CD8-positive, alpha-beta memory T cell (primary cell): ENCODE measurements at regions not wholly inside any gene's neighbourhood (a gene's known extent, or its start where the extent isn't known, plus 50 kb on each side); places are given as distances from the start of the nearest gene placed in this dataset.

Experiments used
- CTCF ChIA-PET: fragments of 350-600 bp; sonication (Branson Sonifier 250); formaldehyde crosslinking; loops from one replicate; lab custom pipeline; 2021; ENCODE audit warnings: antibody characterized with exemption; lab: Charles Lee
- POLR2A ChIA-PET: fragments of 350-600 bp; sonication (Branson Sonifier 250); formaldehyde crosslinking; loops from one replicate; lab custom pipeline; 2021; ENCODE audit warnings: antibody characterized with exemption; lab: Charles Lee
- DNase-seq, 5 donors: peaks; one replicate each; pipeline versions ENCODE4 v3.0.0 to v3.0.0-alpha.2; 2020 to 2022; ENCODE audit warnings: mixed read lengths in 1 of 5
- H3K27ac ChIP-seq: one replicate; pipeline ENCODE4 v1.7.0; 2013; ENCODE audit warnings: low read depth, mild to moderate bottlenecking, low read length, moderate library complexity
- H3K27me3 ChIP-seq: 2 replicates; pipeline ENCODE4 v1.7.0; 2013; ENCODE audit warnings: low read length, mild to moderate bottlenecking; ENCODE audit not compliant: insufficient read depth, poor library complexity, severe bottlenecking
- H3K36me3 ChIP-seq: 2 replicates; pipeline ENCODE4 v1.7.0; 2013; ENCODE audit warnings: mild to moderate bottlenecking, low read length, moderate library complexity; ENCODE audit not compliant: insufficient read depth
- H3K4me1 ChIP-seq: 2 replicates; pipeline ENCODE4 v1.7.0; 2013; ENCODE audit warnings: mild to moderate bottlenecking, low read length, moderate library complexity; ENCODE audit not compliant: insufficient read depth
- H3K4me3 ChIP-seq: 2 replicates; pipeline ENCODE4 v1.7.0; 2013; ENCODE audit warnings: mild to moderate bottlenecking, low read length
- H3K9me3 ChIP-seq: 2 replicates; pipeline ENCODE4 v1.7.0; 2013; ENCODE audit warnings: mild to moderate bottlenecking, low read length
- H3K27ac Mint-ChIP-seq, 8 donors: one replicate each; pipeline ENCODE4 v1.8.0; 2020 to 2021; ENCODE audit warnings: mixed read lengths in 8 of 8, mild to moderate bottlenecking in 6 of 8, inconsistent platforms in 3 of 8, moderate library complexity in 3 of 8
- H3K27me3 Mint-ChIP-seq, 2 donors: one replicate each; pipeline ENCODE4 v1.8.0; 2020 to 2021; ENCODE audit warnings: mixed read lengths in 2 of 2, mild to moderate bottlenecking in 1 of 2, moderate library complexity in 1 of 2
- H3K36me3 Mint-ChIP-seq, 3 donors: one replicate each; pipeline ENCODE4 v1.8.0; 2020 to 2021; ENCODE audit warnings: mixed read lengths in 3 of 3, inconsistent platforms in 1 of 3, mild to moderate bottlenecking in 1 of 3
- H3K4me1 Mint-ChIP-seq, 3 donors: one replicate each; pipeline ENCODE4 v1.8.0; 2020 to 2021; ENCODE audit warnings: mixed read lengths in 3 of 3, inconsistent platforms in 1 of 3, mild to moderate bottlenecking in 1 of 3
- H3K4me3 Mint-ChIP-seq, 7 donors: one replicate each; pipeline ENCODE4 v1.8.0; 2020 to 2021; ENCODE audit warnings: mixed read lengths in 7 of 7, mild to moderate bottlenecking in 6 of 7, moderate library complexity in 4 of 7, inconsistent platforms in 2 of 7
- H3K9me3 Mint-ChIP-seq, 5 donors: one replicate each; pipeline ENCODE4 v1.8.0; 2020 to 2022; ENCODE audit warnings: mixed read lengths in 5 of 5, mild to moderate bottlenecking in 3 of 5, moderate library complexity in 2 of 5, inconsistent platforms in 1 of 5

DNA sequence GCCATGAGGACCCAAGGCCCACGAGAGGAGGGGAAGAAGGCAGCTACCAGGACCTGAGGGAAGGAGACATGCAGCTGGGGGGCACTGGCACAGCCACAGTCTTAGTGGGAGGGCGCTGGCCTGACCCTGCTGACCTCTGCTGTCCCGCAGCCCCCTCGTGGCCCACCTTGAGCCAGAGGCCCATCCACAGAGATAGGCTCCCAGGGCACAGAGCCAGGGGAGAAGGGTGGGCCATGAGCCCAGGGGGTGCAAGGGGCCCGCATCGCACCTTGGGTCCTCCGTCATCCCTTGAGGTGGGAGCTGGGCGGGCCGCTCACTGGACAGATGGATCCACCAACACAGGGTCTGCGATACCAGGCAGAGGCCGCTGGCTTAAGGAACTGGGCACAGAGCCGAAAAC, 387.7 kb upstream of the PFKP start:
- Histone ChIP-seq H3K9me3 (no peaks in the 10 kb centered on the region), H3K27me3 (no peaks in the 10 kb centered on the region), H3K36me3 (no peaks in the 10 kb centered on the region), H3K4me3 (no peak overlapping the region), H3K4me1 (no peaks in the 10 kb centered on the region), H3K27ac (no peak overlapping the region)
- peaks cover 0 to 5% (median 0%) of the 10 kb centered on the region in 5 donors for H3K9me3 Mint-ChIP-seq
- no peaks in the 10 kb centered on the region for H3K4me1 Mint-ChIP-seq
- ChIA-PET POLR2A (no interaction called here), CTCF (no interaction called here)
- no peak overlapping the region for H3K27ac Mint-ChIP-seq
- no peak for DNase-seq
- peaks cover 0 to 2% (median 0%) of the 10 kb centered on the region in 3 donors for H3K36me3 Mint-ChIP-seq
- H3K4me3 Mint-ChIP-seq: no peak overlapping the region
- H3K27me3 Mint-ChIP-seq: peaks cover 0 to 3% of the 10 kb centered on the region in 2 donors

DNA sequence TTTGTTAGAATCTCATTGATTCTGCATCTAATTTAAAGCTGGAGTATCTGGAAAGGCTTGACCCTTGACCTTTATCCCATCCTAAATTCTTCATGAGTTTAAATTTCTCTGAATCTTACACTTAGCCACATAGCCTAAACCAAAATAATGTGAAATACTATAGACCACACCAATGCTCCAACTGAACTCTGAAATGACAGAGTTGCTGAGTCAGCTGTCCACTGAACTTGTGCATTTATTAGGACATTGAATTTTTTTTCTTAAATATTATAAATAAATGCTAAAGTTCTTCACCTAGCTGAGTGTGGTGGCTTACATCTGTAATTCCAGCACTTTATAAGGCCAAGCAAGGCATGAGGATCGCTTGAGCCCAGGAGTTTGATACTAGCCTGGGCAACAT, 390.9 kb upstream of the PFKP start:
- Histone ChIP-seq H3K4me1 (no peaks in the 10 kb centered on the region), H3K4me3 (no peak overlapping the region), H3K27me3 (no peaks in the 10 kb centered on the region), H3K27ac (no peak overlapping the region), H3K9me3 (no peaks in the 10 kb centered on the region), H3K36me3 (no peaks in the 10 kb centered on the region)
- H3K9me3 Mint-ChIP-seq: no peaks in the 10 kb centered on the region
- CTCF ChIA-PET: no interaction called here
- H3K4me3 Mint-ChIP-seq: no peak overlapping the region
- DNase-seq: no peak
- POLR2A ChIA-PET: no interaction called here
- peaks cover 0 to 2% (median 0%) of the 10 kb centered on the region in 3 donors for H3K36me3 Mint-ChIP-seq
- peaks cover 0 to 3% of the 10 kb centered on the region in 2 donors for H3K27me3 Mint-ChIP-seq
- no peaks in the 10 kb centered on the region for H3K4me1 Mint-ChIP-seq
- no peak overlapping the region for H3K27ac Mint-ChIP-seq

DNA sequence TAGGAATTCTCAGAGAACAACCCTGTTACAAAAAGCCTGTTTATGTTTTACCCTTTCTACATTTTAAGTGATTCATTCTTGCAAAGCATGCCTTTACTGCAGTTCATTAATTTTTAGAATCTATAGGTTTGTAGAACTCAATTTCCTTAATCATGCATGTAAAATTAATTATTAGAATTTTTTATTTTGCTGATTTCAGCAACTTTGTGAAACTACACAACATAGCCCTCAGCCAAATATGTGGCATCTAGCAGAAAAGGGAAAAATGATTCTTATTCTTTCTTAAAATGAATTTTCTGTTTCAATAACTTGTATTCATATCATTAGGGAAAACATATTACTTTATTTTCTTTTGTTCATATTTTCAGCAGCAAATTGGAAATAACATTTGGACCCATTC, 392.9 kb upstream of the PFKP start:
- ChIA-PET POLR2A (no interaction called here), CTCF (no interaction called here)
- Mint-ChIP-seq H3K4me1 (no peaks in the 10 kb centered on the region), H3K27me3 (peaks cover 1 to 3% of the 10 kb centered on the region in 2 donors), H3K27ac (no peak overlapping the region), H3K9me3 (no peaks in the 10 kb centered on the region), H3K4me3 (no peak overlapping the region), H3K36me3 (peaks cover 0 to 2% (median 0%) of the 10 kb centered on the region in 3 donors)
- H3K27ac ChIP-seq: no peak overlapping the region
- no peaks in the 10 kb centered on the region for H3K36me3 ChIP-seq
- no peaks in the 10 kb centered on the region for H3K9me3 ChIP-seq
- H3K27me3 ChIP-seq: no peaks in the 10 kb centered on the region
- DNase-seq: no peak
- no peak overlapping the region for H3K4me3 ChIP-seq
- H3K4me1 ChIP-seq: no peaks in the 10 kb centered on the region

DNA sequence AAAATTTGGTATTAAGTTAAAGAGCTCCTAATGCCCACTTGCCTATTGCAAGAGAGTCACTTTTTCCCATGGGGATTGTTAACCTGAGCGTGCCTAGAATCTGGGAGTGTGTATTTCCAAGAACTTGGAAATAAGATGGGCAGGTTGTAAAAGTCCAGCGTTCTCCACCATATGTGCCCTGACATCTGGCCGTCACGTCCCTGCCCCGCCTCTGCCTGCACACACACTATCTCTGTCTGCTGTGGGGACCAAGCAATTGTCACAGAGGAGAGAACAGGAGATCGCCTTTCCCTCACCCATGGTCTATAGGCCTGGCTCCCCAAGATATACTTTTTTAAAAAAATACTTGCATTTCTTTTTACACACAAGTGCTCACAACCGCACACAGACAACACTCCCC, 396.5 kb upstream of the PFKP start:
- H3K27ac Mint-ChIP-seq: no peak overlapping the region
- no peaks in the 10 kb centered on the region for H3K9me3 ChIP-seq
- DNase-seq: no peak
- H3K4me1 ChIP-seq: no peaks in the 10 kb centered on the region
- H3K4me3 Mint-ChIP-seq: no peak overlapping the region
- ChIA-PET CTCF (no interaction called here), POLR2A (no interaction called here)
- H3K27ac ChIP-seq: no peak overlapping the region
- H3K9me3 Mint-ChIP-seq: peaks cover 0 to 6% (median 2%) of the 10 kb centered on the region in 5 donors
- no peaks in the 10 kb centered on the region for H3K27me3 ChIP-seq
- H3K36me3 ChIP-seq: no peaks in the 10 kb centered on the region
- no peak overlapping the region for H3K4me3 ChIP-seq
- peaks cover 0 to 1% of the 10 kb centered on the region in 2 donors for H3K27me3 Mint-ChIP-seq
- H3K4me1 Mint-ChIP-seq: no peaks in the 10 kb centered on the region
- peaks cover 0 to under 1% (median 0%) of the 10 kb centered on the region in 3 donors for H3K36me3 Mint-ChIP-seq

DNA sequence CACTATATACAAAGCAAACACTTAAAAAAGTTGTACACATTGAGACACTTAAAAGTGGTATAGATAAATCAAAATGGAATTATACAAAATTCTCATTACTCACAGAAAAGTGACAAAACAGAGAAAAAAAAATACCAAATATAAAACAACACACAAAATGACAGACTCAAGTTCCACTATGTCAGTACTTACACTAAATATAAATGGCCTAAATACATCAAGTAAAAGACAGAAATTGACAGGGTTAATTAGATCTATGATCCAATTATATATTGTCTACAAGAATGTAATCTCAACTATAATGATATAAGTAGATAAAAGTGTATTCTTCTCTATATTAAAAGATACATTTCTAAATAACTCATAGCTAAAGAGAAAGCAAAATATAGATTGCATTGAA, 401.6 kb upstream of the PFKP start:
- CTCF ChIA-PET: no interaction called here
- Mint-ChIP-seq H3K27ac (no peak overlapping the region), H3K4me1 (no peaks in the 10 kb centered on the region), H3K27me3 (no peaks in the 10 kb centered on the region), H3K9me3 (peaks cover 0 to 10% (median 6%) of the 10 kb centered on the region in 5 donors), H3K4me3 (no peak overlapping the region), H3K36me3 (no peaks in the 10 kb centered on the region)
- Histone ChIP-seq H3K27me3 (no peaks in the 10 kb centered on the region), H3K4me1 (no peaks in the 10 kb centered on the region), H3K9me3 (no peaks in the 10 kb centered on the region), H3K27ac (no peak overlapping the region), H3K36me3 (no peaks in the 10 kb centered on the region), H3K4me3 (no peak overlapping the region)
- POLR2A ChIA-PET: no interaction called here
- no peak for DNase-seq

DNA sequence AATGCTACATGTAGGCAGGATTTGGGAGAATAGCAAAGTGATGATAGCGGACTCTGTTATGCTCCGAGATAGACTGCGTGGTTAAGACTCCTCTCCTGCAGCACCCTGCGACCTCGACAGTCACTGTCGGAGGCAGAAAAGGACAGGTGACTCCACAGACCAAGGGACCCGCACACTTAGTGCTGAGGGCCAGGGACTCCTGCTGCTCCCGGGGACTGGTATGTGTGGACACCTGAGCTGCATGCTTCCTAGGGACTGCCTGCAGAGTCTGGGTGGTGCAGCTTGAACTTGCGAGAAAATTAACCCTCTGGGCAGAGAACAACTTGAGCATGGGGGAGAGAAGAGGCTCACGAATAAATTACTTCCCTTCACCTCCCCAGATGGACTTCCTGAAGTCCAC, 407.1 kb upstream of the PFKP start:
- POLR2A ChIA-PET: no interaction called here

DNA sequence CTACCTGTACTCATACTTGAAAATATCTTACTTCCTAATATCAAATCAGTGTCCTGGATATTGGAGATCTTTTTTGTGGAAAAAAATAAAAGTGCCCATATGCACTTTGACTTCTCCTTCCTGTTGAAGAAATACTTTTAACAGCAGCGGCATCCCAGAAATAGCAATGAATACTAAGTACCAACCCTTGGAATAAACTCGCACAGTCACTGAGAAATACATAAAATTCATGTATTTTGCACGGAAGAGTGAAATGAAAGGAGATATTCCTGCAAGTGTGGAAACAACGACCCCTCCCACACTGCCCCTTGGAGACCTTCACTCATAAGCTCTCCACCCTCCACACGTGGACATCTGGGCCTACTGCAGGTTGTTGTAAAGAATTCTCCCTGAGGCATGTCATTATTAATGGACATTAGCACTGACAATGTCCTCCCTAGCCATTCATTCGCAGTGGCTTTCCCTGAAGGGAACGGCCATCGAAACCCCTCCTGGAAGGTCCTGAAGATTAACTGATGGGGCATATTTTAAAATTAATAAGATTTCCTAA, 407.6 kb upstream of the PFKP start:
- no peaks in the 10 kb centered on the region for H3K4me1 Mint-ChIP-seq
- Histone ChIP-seq H3K27me3 (no peaks in the 10 kb centered on the region), H3K27ac (no peak overlapping the region), H3K4me3 (no peak overlapping the region), H3K4me1 (no peaks in the 10 kb centered on the region), H3K9me3 (no peaks in the 10 kb centered on the region), H3K36me3 (no peaks in the 10 kb centered on the region)
- no peaks in the 10 kb centered on the region for H3K36me3 Mint-ChIP-seq
- H3K27ac Mint-ChIP-seq: no peak overlapping the region
- peaks cover 0 to 4% of the 10 kb centered on the region in 2 donors for H3K27me3 Mint-ChIP-seq
- ChIA-PET POLR2A (no interaction called here), CTCF (no interaction called here)
- no peak overlapping the region for H3K4me3 Mint-ChIP-seq
- peaks cover 0 to 7% (median 3%) of the 10 kb centered on the region in 5 donors for H3K9me3 Mint-ChIP-seq
- DNase-seq: no peak

More for the DNA sequence above, 407.1 kb upstream of the PFKP start:
- CTCF ChIA-PET: no interaction called here
- DNase-seq: no peak
- Mint-ChIP-seq H3K27me3 (peaks cover 0 to 4% of the 10 kb centered on the region in 2 donors), H3K4me3 (no peak overlapping the region), H3K9me3 (peaks cover 0 to 10% (median 5%) of the 10 kb centered on the region in 5 donors), H3K4me1 (no peaks in the 10 kb centered on the region), H3K36me3 (no peaks in the 10 kb centered on the region), H3K27ac (no peak overlapping the region)
- Histone ChIP-seq H3K27me3 (no peaks in the 10 kb centered on the region), H3K4me1 (no peaks in the 10 kb centered on the region), H3K9me3 (no peaks in the 10 kb centered on the region), H3K36me3 (no peaks in the 10 kb centered on the region), H3K4me3 (no peak overlapping the region), H3K27ac (no peak overlapping the region)

DNA sequence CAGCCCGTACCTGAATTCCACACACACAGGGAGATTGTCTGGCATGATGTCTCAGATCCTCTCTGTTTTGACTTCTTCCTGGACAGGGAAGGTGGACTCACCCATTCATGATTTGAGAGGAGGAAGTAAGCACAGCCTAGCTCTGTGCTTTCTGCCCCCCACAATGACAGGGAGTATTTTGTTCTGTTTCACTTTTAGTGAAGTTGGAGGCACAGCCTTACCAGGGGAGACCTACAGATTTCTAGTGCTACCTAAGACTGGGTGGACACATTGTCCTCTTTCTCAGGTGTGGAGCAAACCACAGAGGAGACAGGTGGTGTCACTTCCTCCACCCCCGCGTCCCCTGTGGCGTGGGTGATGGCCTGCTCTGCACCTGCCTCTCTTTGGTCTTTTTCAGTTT, 408.6 kb upstream of the PFKP start:
- Histone ChIP-seq H3K36me3 (no peaks in the 10 kb centered on the region), H3K27ac (no peak overlapping the region), H3K27me3 (no peaks in the 10 kb centered on the region), H3K4me1 (no peaks in the 10 kb centered on the region), H3K9me3 (no peaks in the 10 kb centered on the region), H3K4me3 (no peak overlapping the region)
- peaks cover 0 to 4% of the 10 kb centered on the region in 2 donors for H3K27me3 Mint-ChIP-seq
- H3K9me3 Mint-ChIP-seq: peaks cover 0 to 7% (median 1%) of the 10 kb centered on the region in 5 donors
- POLR2A ChIA-PET: no interaction called here
- CTCF ChIA-PET: no interaction called here
- H3K27ac Mint-ChIP-seq: no peak overlapping the region
- H3K4me3 Mint-ChIP-seq: no peak overlapping the region
- H3K4me1 Mint-ChIP-seq: no peaks in the 10 kb centered on the region
- no peaks in the 10 kb centered on the region for H3K36me3 Mint-ChIP-seq
- DNase-seq: no peak
